ENCODE measurements at regions not wholly inside any gene's neighbourhood (a gene's known extent, or its start where the extent isn't known, plus 50 kb on each side); places are given as distances from the start of the nearest gene placed in this dataset.
A peak's percentile ranks its signal among the peaks of the same experiment; 100 is the strongest.

- TF ChIP-seq, protein P1, sequence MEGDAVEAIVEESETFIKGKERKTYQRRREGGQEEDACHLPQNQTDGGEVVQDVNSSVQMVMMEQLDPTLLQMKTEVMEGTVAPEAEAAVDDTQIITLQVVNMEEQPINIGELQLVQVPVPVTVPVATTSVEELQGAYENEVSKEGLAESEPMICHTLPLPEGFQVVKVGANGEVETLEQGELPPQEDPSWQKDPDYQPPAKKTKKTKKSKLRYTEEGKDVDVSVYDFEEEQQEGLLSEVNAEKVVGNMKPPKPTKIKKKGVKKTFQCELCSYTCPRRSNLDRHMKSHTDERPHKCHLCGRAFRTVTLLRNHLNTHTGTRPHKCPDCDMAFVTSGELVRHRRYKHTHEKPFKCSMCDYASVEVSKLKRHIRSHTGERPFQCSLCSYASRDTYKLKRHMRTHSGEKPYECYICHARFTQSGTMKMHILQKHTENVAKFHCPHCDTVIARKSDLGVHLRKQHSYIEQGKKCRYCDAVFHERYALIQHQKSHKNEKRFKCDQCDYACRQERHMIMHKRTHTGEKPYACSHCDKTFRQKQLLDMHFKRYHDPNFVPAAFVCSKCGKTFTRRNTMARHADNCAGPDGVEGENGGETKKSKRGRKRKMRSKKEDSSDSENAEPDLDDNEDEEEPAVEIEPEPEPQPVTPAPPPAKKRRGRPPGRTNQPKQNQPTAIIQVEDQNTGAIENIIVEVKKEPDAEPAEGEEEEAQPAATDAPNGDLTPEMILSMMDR (IDR thresholded peaks at IDR 0.05; ENCODE audit: borderline replicate concordance, extremely low read depth, insufficient read depth): no peak
- H3K9me3 ChIP-seq (ENCODE audit: control insufficient read depth in 2 of 3, insufficient read depth in 1 of 3, low read length in 3 of 3): no peaks in the 10 kb centered on the region
- intact Hi-C loops (cut with DNase I): no loop called here
- H3K27ac ChIP-seq (ENCODE audit: low read depth in 2 of 2, low read length in 2 of 2): no peak overlapping the region
- H3K27me3 ChIP-seq (ENCODE audit: control insufficient read depth, insufficient read depth, low read length): no peaks in the 10 kb centered on the region
- H3K36me3 ChIP-seq (ENCODE audit: control insufficient read depth in 2 of 3, insufficient read depth in 3 of 3, low read length in 3 of 3): no peaks in the 10 kb centered on the region
- no peak for FAIRE-seq
- no peak for DNase-seq
- H3K9ac ChIP-seq (ENCODE audit: low read length in 3 of 3): no peak overlapping the region
- no peak overlapping the region for H3K4me3 ChIP-seq (ENCODE audit: low read length in 3 of 3)
- no peaks in the 10 kb centered on the region for H3K4me1 ChIP-seq (ENCODE audit: control insufficient read depth in 2 of 3, insufficient read depth in 2 of 3, low read depth in 1 of 3, low read length in 3 of 3)
Observed at GRCh38 chr3:166446986-166447385, 609.8 kb upstream of the BCHE start.

DNA sequence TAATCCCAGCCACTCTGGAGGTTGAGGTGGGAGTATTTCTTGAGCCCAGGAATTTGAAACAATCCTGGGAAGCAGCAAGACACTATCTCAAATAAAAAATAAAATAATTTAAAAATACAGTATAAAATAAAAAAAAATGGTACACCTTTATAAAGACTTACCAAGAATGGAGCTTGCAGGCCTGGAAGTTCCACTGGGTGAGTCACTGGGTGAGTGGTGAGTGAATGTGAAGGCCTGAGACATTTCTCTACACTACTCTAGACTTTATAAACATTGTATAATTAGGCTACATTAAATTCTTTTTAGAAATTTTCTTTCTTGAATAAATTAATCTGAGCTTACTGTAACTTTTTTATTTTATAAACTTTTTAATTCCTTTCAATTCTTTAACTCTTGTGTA, 609.1 kb upstream of the BCHE start:
- FAIRE-seq (peak; percentile 45), DNase-seq (no peak)
- H3K9ac ChIP-seq (ENCODE audit: low read length in 3 of 3): no peak overlapping the region
- no peaks in the 10 kb centered on the region for H3K27me3 ChIP-seq (ENCODE audit: control insufficient read depth, insufficient read depth, low read length)
- TF ChIP-seq, protein P1 (IDR thresholded peaks at IDR 0.05; ENCODE audit: borderline replicate concordance, extremely low read depth, insufficient read depth): no peak
- no peaks in the 10 kb centered on the region for H3K9me3 ChIP-seq (ENCODE audit: control insufficient read depth in 2 of 3, insufficient read depth in 1 of 3, low read length in 3 of 3)
- intact Hi-C loops (cut with DNase I): no loop called here
- no peaks in the 10 kb centered on the region for H3K36me3 ChIP-seq (ENCODE audit: control insufficient read depth in 2 of 3, insufficient read depth in 3 of 3, low read length in 3 of 3)
- no peaks in the 10 kb centered on the region for H3K4me1 ChIP-seq (ENCODE audit: control insufficient read depth in 2 of 3, insufficient read depth in 2 of 3, low read depth in 1 of 3, low read length in 3 of 3)
- no peak overlapping the region for H3K27ac ChIP-seq (ENCODE audit: low read depth in 2 of 2, low read length in 2 of 2)
- H3K4me3 ChIP-seq (ENCODE audit: low read length in 3 of 3): no peak overlapping the region

GRCh38 chr3:166445865-166446264, 608.6 kb upstream of the BCHE start:
- H3K36me3 ChIP-seq (ENCODE audit: control insufficient read depth in 2 of 3, insufficient read depth in 3 of 3, low read length in 3 of 3): no peaks in the 10 kb centered on the region
- no peaks in the 10 kb centered on the region for H3K9me3 ChIP-seq (ENCODE audit: control insufficient read depth in 2 of 3, insufficient read depth in 1 of 3, low read length in 3 of 3)
- no peak overlapping the region for H3K27ac ChIP-seq (ENCODE audit: low read depth in 2 of 2, low read length in 2 of 2)
- H3K27me3 ChIP-seq (ENCODE audit: control insufficient read depth, insufficient read depth, low read length): no peaks in the 10 kb centered on the region
- DNase-seq (no peak), FAIRE-seq (no peak)
- H3K4me1 ChIP-seq (ENCODE audit: control insufficient read depth in 2 of 3, insufficient read depth in 2 of 3, low read depth in 1 of 3, low read length in 3 of 3): no peaks in the 10 kb centered on the region
- intact Hi-C loops (cut with DNase I): no loop called here
- TF ChIP-seq, protein P1 (IDR thresholded peaks at IDR 0.05; ENCODE audit: borderline replicate concordance, extremely low read depth, insufficient read depth): no peak
- H3K9ac ChIP-seq (ENCODE audit: low read length in 3 of 3): no peak overlapping the region
- H3K4me3 ChIP-seq (ENCODE audit: low read length in 3 of 3): no peak overlapping the region

GRCh38 chr3:166444756-166445155, 607.5 kb upstream of the BCHE start:
- Histone ChIP-seq H3K9me3 (ENCODE audit: control insufficient read depth in 2 of 3, insufficient read depth in 1 of 3, low read length in 3 of 3) (no peaks in the 10 kb centered on the region), H3K4me3 (ENCODE audit: low read length in 3 of 3) (no peak overlapping the region), H3K27me3 (ENCODE audit: control insufficient read depth, insufficient read depth, low read length) (no peaks in the 10 kb centered on the region), H3K4me1 (ENCODE audit: control insufficient read depth in 2 of 3, insufficient read depth in 2 of 3, low read depth in 1 of 3, low read length in 3 of 3) (no peaks in the 10 kb centered on the region), H3K9ac (ENCODE audit: low read length in 3 of 3) (no peak overlapping the region), H3K27ac (ENCODE audit: low read depth in 2 of 2, low read length in 2 of 2) (no peak overlapping the region), H3K36me3 (ENCODE audit: control insufficient read depth in 2 of 3, insufficient read depth in 3 of 3, low read length in 3 of 3) (no peaks in the 10 kb centered on the region)
- intact Hi-C loops (cut with DNase I): no loop called here
- FAIRE-seq (no peak), DNase-seq (peak in 1 of 5 donors; percentile 53)
- TF ChIP-seq, protein P1 (IDR thresholded peaks at IDR 0.05; ENCODE audit: borderline replicate concordance, extremely low read depth, insufficient read depth): no peak
